ENCODE measurements at regions not wholly inside any gene's neighbourhood (a gene's known extent, or its start where the extent isn't known, plus 50 kb on each side); places are given as distances from the start of the nearest gene placed in this dataset.
A peak's percentile ranks its signal among the peaks of the same experiment; 100 is the strongest.

- H3K36me3 ChIP-seq = no peaks in the 10 kb centered on the region
- no peaks in the 10 kb centered on the region for H3K27me3 ChIP-seq
- TF ChIP-seq, protein P1, sequence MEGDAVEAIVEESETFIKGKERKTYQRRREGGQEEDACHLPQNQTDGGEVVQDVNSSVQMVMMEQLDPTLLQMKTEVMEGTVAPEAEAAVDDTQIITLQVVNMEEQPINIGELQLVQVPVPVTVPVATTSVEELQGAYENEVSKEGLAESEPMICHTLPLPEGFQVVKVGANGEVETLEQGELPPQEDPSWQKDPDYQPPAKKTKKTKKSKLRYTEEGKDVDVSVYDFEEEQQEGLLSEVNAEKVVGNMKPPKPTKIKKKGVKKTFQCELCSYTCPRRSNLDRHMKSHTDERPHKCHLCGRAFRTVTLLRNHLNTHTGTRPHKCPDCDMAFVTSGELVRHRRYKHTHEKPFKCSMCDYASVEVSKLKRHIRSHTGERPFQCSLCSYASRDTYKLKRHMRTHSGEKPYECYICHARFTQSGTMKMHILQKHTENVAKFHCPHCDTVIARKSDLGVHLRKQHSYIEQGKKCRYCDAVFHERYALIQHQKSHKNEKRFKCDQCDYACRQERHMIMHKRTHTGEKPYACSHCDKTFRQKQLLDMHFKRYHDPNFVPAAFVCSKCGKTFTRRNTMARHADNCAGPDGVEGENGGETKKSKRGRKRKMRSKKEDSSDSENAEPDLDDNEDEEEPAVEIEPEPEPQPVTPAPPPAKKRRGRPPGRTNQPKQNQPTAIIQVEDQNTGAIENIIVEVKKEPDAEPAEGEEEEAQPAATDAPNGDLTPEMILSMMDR (IDR thresholded peaks at IDR 0.05) = no peak
- no peak overlapping the region for H3K27ac ChIP-seq
- peaks cover 6 to 9% of the 10 kb centered on the region in 2 experiments for H3K4me1 ChIP-seq (ENCODE audit: control insufficient read depth in 1 of 2, insufficient read depth in 1 of 2, low read depth in 1 of 2, low read length in 1 of 2)
- no peak overlapping the region for H3K4me3 ChIP-seq (ENCODE audit: low read depth in 1 of 2, low read length in 1 of 2)
- no peaks in the 10 kb centered on the region for H3K9me3 ChIP-seq
Measured at GRCh38 chr16:85293904-85294642, 181.8 kb upstream of the CIBAR2 start.

- Histone ChIP-seq H3K4me3 (ENCODE audit: low read depth in 1 of 2, low read length in 1 of 2) (no peak overlapping the region), H3K27me3 (no peaks in the 10 kb centered on the region)
- TF ChIP-seq, protein P1 (IDR thresholded peaks at IDR 0.05) = no peak
Measured at GRCh38 chr16:85294810-85295508, 182.7 kb upstream of the CIBAR2 start.

DNA sequence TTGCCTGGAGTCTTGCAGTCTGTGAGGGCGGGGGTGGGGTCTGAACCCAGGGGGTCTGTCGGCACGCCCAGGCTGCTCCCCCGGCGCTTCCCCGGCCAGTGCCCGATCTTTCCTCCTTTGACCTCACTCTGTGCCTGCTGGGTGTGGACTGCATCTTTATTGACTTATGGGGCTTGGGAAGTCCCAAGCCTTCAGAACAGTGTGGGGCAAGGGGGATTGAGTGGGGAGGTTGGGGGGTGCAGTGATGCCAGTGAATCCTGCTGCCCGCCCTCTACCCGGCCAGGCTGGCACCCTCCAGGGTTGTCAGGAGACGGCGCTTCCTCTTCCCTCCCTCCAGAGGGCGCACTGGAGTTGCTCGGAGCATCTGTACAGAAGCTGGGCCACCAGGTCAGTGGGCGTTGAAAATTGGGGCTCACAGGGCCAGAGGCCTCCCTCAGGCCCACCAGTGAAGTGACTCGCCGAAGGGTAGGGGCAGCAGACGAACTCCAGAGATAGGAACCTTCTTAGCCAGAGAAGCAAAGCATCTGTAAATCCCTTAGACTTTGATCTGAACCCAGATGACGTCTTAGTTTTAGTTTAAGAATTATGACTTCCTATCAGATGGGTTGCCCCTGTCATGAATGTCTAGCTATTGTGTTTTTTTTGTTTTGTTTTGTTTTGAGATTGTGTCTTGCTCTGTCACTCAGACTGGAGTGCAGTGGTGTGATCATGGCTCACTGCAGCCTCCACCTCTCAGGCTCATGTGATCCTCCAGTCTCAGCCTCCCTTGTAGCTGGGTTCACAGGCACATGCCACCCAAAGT is 184.8 kb upstream of the CIBAR2 start:
- Histone ChIP-seq H3K9me3 (no peaks in the 10 kb centered on the region), H3K4me3 (ENCODE audit: low read depth in 1 of 2, low read length in 1 of 2) (no peak overlapping the region), H3K4me1 (ENCODE audit: control insufficient read depth in 1 of 2, insufficient read depth in 1 of 2, low read depth in 1 of 2, low read length in 1 of 2) (no peaks in the 10 kb centered on the region), H3K27me3 (no peaks in the 10 kb centered on the region), H3K36me3 (no peaks in the 10 kb centered on the region), H3K27ac (no peak overlapping the region)
- TF ChIP-seq, protein P1 (IDR thresholded peaks at IDR 0.05) = peak; percentile 44

More at GRCh38 chr16:85294810-85295508, 182.7 kb upstream of the CIBAR2 start:
- Histone ChIP-seq H3K36me3 (no peaks in the 10 kb centered on the region), H3K9me3 (no peaks in the 10 kb centered on the region), H3K27ac (no peak overlapping the region), H3K4me1 (ENCODE audit: control insufficient read depth in 1 of 2, insufficient read depth in 1 of 2, low read depth in 1 of 2, low read length in 1 of 2) (peaks cover 6 to 9% of the 10 kb centered on the region in 2 experiments)

DNA sequence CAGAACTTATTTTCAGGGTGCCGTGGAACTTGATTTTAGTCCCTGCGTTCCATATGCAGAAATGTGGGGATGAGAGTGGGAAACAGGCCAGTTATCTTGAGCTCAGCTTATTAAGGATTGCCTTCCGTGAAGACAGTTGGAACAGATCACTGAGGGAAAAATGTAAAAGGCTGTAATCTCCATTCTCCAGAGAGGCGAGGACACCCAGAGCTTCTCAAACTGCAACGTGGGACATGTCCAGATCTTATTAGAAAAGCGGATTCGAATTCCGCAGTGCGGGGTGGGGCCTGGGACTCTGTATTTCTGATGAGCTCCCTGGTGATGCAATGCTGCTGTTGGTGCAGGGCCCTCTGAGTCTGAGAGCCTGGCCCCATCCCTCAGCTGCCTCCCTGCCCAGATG is 185.6 kb upstream of the CIBAR2 start:
- no peak overlapping the region for H3K4me3 ChIP-seq (ENCODE audit: low read depth in 1 of 2, low read length in 1 of 2)
- no peaks in the 10 kb centered on the region for H3K9me3 ChIP-seq
- H3K4me1 ChIP-seq (ENCODE audit: control insufficient read depth in 1 of 2, insufficient read depth in 1 of 2, low read depth in 1 of 2, low read length in 1 of 2) = peaks cover 0 to under 1% of the 10 kb centered on the region in 2 experiments
- H3K27ac ChIP-seq = no peak overlapping the region
- no peaks in the 10 kb centered on the region for H3K36me3 ChIP-seq
- peaks cover 2% of the 10 kb centered on the region for H3K27me3 ChIP-seq
- TF ChIP-seq, protein P1 (IDR thresholded peaks at IDR 0.05) = no peak

GRCh38 chr16:85300406-85300968 is 188.2 kb upstream of the CIBAR2 start:
- no peaks in the 10 kb centered on the region for H3K9me3 ChIP-seq
- TF ChIP-seq, protein P1 (IDR thresholded peaks at IDR 0.05) = no peak
- no peak overlapping the region for H3K4me3 ChIP-seq (ENCODE audit: low read depth in 1 of 2, low read length in 1 of 2)
- H3K27ac ChIP-seq = no peak overlapping the region
- peaks cover 7 to 8% of the 10 kb centered on the region in 2 experiments for H3K4me1 ChIP-seq (ENCODE audit: control insufficient read depth in 1 of 2, insufficient read depth in 1 of 2, low read depth in 1 of 2, low read length in 1 of 2)
- no peaks in the 10 kb centered on the region for H3K36me3 ChIP-seq
- H3K27me3 ChIP-seq = peaks cover 10% of the 10 kb centered on the region
